OCI-LY7 (cell line): ENCODE measurements at regions not wholly inside any gene's neighbourhood (a gene's known extent, or its start where the extent isn't known, plus 50 kb on each side); places are given as distances from the start of the nearest gene placed in this dataset.

Experiments used
- BruUV-seq: library from RNA; stranded (reverse); fragments of 400-500 nt; replicated peaks from 2 replicates; lab custom pipeline; 2021; lab: Mats Ljungman, UMichigan
- CTCF ChIA-PET: fragments of 300-600 bp; sonication (Branson Sonifier 250); formaldehyde crosslinking; loops from one replicate; lab custom pipeline; 2022; ENCODE audit warnings: antibody characterized with exemption; ENCODE audit not compliant: unreplicated experiment; lab: Charles Lee
- POLR2A ChIA-PET: fragments of 300-600 bp; sonication (Branson Sonifier 250); formaldehyde crosslinking; loops from one replicate; lab custom pipeline; 2022; ENCODE audit warnings: antibody characterized with exemption; lab: Charles Lee
- DNase-seq: peaks from one replicate; pipeline ENCODE4 v3.0.0-alpha.2; 2015; ENCODE audit warnings: low spot score
- H2AFZ ChIP-seq: fragments of 200-600 bp; sonication (generic), shearing (Covaris generic); 2 replicates; pipeline ENCODE4 v1.6.1; 2014; ENCODE audit warnings: mild to moderate bottlenecking, antibody characterized with exemption, low read length, moderate library complexity
- H3K27ac ChIP-seq: fragments of 200-600 bp; sonication (generic); 2 replicates; pipeline ENCODE4 v1.5.1; 2014; ENCODE audit warnings: mixed run types, low read depth, mild to moderate bottlenecking, moderate library complexity, low read length, inconsistent platforms; ENCODE audit not compliant: poor library complexity, severe bottlenecking
- H3K36me3 ChIP-seq: fragments of 200-600 bp; sonication (generic); 2 replicates; pipeline ENCODE4 v1.6.1; 2014; ENCODE audit warnings: mild to moderate bottlenecking, antibody characterized with exemption, low read length, moderate library complexity, mixed read lengths; ENCODE audit not compliant: insufficient read depth
- H3K4me1 ChIP-seq: fragments of 200-600 bp; sonication (generic); 2 replicates; pipeline ENCODE4 v1.5.1; 2014; ENCODE audit warnings: mild to moderate bottlenecking, low read length; ENCODE audit not compliant: insufficient read depth, poor library complexity, severe bottlenecking
- H3K4me2 ChIP-seq: fragments of 200-600 bp; sonication (generic); 2 replicates; pipeline ENCODE4 v1.6.1; 2014; ENCODE audit warnings: mild to moderate bottlenecking, low read length
- H3K4me3 ChIP-seq: fragments of 200-600 bp; sonication (generic); 2 replicates; pipeline ENCODE4 v1.5.1; 2014; ENCODE audit warnings: mild to moderate bottlenecking, low read depth, low read length; ENCODE audit not compliant: poor library complexity, severe bottlenecking
- H3K79me2 ChIP-seq: fragments of 200-600 bp; sonication (generic); 2 replicates; pipeline ENCODE4 v1.6.1; 2016; ENCODE audit warnings: low read depth, mild to moderate bottlenecking, low read length, moderate library complexity, mixed read lengths; ENCODE audit not compliant: insufficient read depth
- H3K9me2 ChIP-seq: fragments of 200-600 bp; sonication (generic); 2 replicates; pipeline ENCODE4 v1.6.1; 2016; ENCODE audit warnings: mild to moderate bottlenecking, low read length, mixed read lengths; ENCODE audit not compliant: insufficient read depth
- H3K9me3 ChIP-seq: fragments of 200-600 bp; sonication (generic); 2 replicates; pipeline ENCODE4 v1.6.1; 2014; ENCODE audit warnings: mild to moderate bottlenecking, mixed run types, low read length, mixed read lengths
- H4K20me1 ChIP-seq: fragments of 200-600 bp; sonication (generic); 2 replicates; pipeline ENCODE4 v1.6.1; 2014; ENCODE audit warnings: mild to moderate bottlenecking, antibody characterized with exemption, low read length, moderate library complexity, mixed read lengths; ENCODE audit not compliant: insufficient read depth
- CTCF ChIP-seq: fragments of 200-600 bp; sonication (generic); conservative IDR thresholded peaks from 2 replicates; pipeline ENCODE4 v1.5.1; 2014; ENCODE audit warnings: mild to moderate bottlenecking, antibody characterized with exemption, low read length, moderate library complexity, mixed read lengths
- EZH2phosphoT487 ChIP-seq: fragments of 200-600 bp; sonication (generic); IDR thresholded peaks from 2 replicates; pipeline ENCODE4 v1.6.1; 2018; ENCODE audit warnings: low read depth, borderline replicate concordance, mild to moderate bottlenecking, mixed run types, antibody characterized with exemption, low read length, moderate library complexity, mixed read lengths
- intact Hi-C: fragments of 100-400 bp; cut with micrococcal nuclease; formaldehyde crosslinking; loops from one replicate; pipeline ENCODE4 v1.10.0; 2022; ENCODE audit not compliant: unreplicated experiment

- DNase-seq = no peak
- H3K4me2 ChIP-seq = no peak overlapping the region
- H3K27ac ChIP-seq = no peak overlapping the region
- no peak overlapping the region for H2AFZ ChIP-seq
- H3K4me3 ChIP-seq = no peak overlapping the region
- H3K4me1 ChIP-seq = no peaks in the 10 kb centered on the region
- no peaks in the 10 kb centered on the region for H3K9me3 ChIP-seq
- BruUV-seq = no TSS peak
- no peaks in the 10 kb centered on the region for H3K79me2 ChIP-seq
- H3K9me2 ChIP-seq = no peaks in the 10 kb centered on the region
- no peaks in the 10 kb centered on the region for H3K36me3 ChIP-seq
- CTCF ChIA-PET = no interaction called here
- POLR2A ChIA-PET = no interaction called here
- intact Hi-C loops = no loop called here
- TF ChIP-seq CTCF (no peak), EZH2phosphoT487 (no peak)
- H4K20me1 ChIP-seq = no peaks in the 10 kb centered on the region
Observed at GRCh38 chr2:71802556-71802955, 345.1 kb downstream of the CYP26B1 start.

- H3K9me2 ChIP-seq = no peaks in the 10 kb centered on the region
- BruUV-seq = no TSS peak
- intact Hi-C loops = no loop called here
- H3K4me2 ChIP-seq = no peak overlapping the region
- no peak overlapping the region for H3K4me3 ChIP-seq
- no peak overlapping the region for H2AFZ ChIP-seq
- DNase-seq = no peak
- POLR2A ChIA-PET = no interaction called here
- no peaks in the 10 kb centered on the region for H3K36me3 ChIP-seq
- TF ChIP-seq EZH2phosphoT487 (no peak), CTCF (0 out of 2 replicates have a peak, but pooled peaks have one; percentile 26)
- H4K20me1 ChIP-seq = no peaks in the 10 kb centered on the region
- no peak overlapping the region for H3K27ac ChIP-seq
- no peaks in the 10 kb centered on the region for H3K9me3 ChIP-seq
- CTCF ChIA-PET = no interaction called here
- no peaks in the 10 kb centered on the region for H3K4me1 ChIP-seq
- no peaks in the 10 kb centered on the region for H3K79me2 ChIP-seq
Observed at GRCh38 chr2:71801969-71802368, 345.7 kb downstream of the CYP26B1 start.

- intact Hi-C loops = no loop called here
- CTCF ChIA-PET = no interaction called here
Observed at GRCh38 chr2:71801556-71801955, 346.1 kb downstream of the CYP26B1 start.

More at GRCh38 chr2:71801556-71801955, 346.1 kb downstream of the CYP26B1 start:
- Histone ChIP-seq H3K9me3 (no peaks in the 10 kb centered on the region), H3K9me2 (no peaks in the 10 kb centered on the region), H3K36me3 (no peaks in the 10 kb centered on the region), H3K27ac (no peak overlapping the region), H2AFZ (no peak overlapping the region), H3K79me2 (no peaks in the 10 kb centered on the region), H3K4me3 (no peak overlapping the region), H4K20me1 (no peaks in the 10 kb centered on the region), H3K4me1 (no peaks in the 10 kb centered on the region), H3K4me2 (no peak overlapping the region)
- no peak for DNase-seq
- TF ChIP-seq EZH2phosphoT487 (no peak), CTCF (no peak)
- POLR2A ChIA-PET = no interaction called here
- no TSS peak for BruUV-seq
